DMS114 treated with DMSO at 0.1 percent for 48 hours (cell line): ENCODE measurements at regions not wholly inside any gene's neighbourhood (a gene's known extent, or its start where the extent isn't known, plus 50 kb on each side); places are given as distances from the start of the nearest gene placed in this dataset.
"Not testable (repeated sequence)": the region's sequence is repeated elsewhere in the genome, so short reads cannot be mapped to it uniquely, and the experiment has no call there.

Source experiments
- DNase-seq: peaks from one replicate; lab custom pipeline; 2025; ENCODE audit not compliant: unreplicated experiment; lab: John Stamatoyannopoulos, UW

- DNase-seq = no peak
Measured at GRCh38 chr11:109480251-109480650, 58.3 kb downstream of the C11orf87 start.

DNA sequence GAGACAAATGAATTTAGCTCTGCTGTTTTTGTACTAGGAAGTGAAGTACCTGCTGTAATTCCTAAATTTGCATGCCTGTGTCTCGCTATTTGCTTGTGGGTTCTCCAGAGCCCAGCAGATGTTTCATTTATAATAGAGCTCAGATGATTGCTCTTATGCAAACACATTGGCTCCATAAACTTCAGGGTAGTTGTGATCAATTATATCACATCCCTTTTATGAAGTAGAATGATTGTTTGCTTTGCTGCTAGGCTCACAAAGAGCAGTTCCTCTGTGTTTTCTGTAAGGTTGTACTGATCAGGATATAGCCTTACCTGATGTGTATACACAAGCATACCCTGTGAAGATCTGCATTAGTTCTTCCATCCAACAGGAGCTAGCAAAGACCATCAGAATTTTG, 64.1 kb downstream of the C11orf87 start:
- no peak for DNase-seq

- no peak for DNase-seq
Measured at GRCh38 chr11:109490953-109491635, 69.1 kb downstream of the C11orf87 start.

DNA sequence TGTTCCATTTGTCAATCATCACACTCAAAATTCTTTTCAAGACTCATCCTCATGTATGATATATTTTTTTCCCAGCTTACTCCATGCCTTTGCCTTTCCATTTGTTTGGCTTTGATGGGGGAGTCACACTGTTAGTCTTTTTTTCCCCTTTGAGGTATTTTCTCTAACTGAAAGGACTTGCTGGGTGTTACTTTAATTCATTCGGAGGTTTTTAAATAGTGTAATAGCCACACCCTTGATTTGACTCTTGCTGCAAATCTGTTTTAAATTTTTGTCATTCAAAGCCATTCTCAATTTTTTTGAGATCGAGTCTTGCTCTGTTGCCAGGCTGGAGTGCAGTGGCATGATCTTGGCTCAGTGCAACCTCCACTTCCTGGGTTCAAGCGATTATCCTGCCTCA, 84.1 kb downstream of the C11orf87 start:
- DNase-seq = no peak

DNA sequence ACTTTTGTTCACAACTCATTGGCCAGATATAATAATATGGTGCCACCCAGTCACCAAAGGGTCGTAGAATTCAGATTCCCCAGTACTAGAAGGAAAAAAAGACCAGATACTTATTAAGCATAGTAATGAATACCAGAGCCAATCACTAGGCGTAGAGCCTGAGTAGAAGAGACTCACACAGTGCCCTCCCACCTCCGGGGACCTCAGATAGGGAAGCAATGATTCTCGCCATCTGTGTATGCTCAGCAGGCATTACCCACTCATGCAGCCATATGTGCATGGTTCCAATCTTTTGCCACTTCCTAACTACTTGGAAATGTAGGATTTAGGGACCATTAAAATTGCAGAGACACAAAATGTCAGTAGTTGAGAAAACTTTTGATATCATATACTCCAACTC, 85.3 kb downstream of the C11orf87 start:
- DNase-seq = no peak

DNA sequence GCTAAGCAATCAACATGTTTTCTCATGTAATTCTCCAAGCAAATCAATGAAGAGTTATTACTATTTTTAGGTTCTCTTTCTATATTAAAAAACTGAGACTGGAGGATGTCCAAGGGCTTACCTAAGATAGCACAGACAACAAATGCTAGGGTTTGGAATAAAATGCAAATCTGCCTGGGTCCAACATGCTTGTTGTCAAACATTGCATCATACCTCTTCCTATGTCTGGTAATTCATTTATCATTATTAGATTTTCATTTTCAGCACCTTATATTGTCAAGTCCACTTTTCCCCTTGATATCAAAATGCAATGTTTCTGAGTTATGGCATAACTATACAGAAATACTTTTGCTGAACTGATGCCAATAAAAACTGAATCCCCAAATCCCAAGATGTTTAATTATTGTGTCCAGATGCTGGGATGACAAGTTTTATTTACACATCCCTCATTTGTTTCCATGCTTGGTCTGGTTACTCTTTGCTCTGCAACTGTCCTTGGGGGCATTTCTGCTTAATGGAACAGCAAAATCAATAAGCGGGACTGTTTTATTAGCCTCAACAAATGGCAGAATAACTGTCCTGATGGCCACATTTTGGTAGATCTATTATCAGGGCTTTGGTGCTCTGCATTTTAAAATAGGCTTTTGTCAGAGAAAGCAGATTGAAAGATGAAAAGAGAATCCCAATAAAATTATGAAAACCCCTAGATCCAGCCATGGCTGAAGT, 86.0 kb downstream of the C11orf87 start:
- no peak for DNase-seq

GRCh38 chr11:109508943-109509342, 87.0 kb downstream of the C11orf87 start:
- DNase-seq = no peak

- DNase-seq = no peak
Measured at GRCh38 chr11:109510316-109510715, 88.3 kb downstream of the C11orf87 start.

DNA sequence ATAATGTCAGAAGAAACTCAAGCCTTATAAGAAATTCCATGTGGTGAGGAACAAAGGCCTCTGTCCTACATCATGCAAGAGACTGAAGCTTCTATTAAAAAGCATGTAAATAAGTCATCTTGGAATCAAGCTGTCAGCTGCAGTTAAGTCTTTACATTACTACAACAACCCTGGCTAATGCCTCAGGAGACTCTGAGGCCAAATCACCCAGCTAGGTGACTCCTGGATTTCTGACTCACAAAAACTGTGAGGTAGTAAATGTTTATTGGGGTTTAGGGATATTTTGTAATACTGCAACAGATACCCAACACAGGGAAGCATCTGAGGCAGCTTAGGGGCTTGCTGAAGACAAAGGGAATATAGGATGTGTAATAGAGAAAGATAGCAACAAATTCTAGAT, 89.6 kb downstream of the C11orf87 start:
- no peak for DNase-seq

DNA sequence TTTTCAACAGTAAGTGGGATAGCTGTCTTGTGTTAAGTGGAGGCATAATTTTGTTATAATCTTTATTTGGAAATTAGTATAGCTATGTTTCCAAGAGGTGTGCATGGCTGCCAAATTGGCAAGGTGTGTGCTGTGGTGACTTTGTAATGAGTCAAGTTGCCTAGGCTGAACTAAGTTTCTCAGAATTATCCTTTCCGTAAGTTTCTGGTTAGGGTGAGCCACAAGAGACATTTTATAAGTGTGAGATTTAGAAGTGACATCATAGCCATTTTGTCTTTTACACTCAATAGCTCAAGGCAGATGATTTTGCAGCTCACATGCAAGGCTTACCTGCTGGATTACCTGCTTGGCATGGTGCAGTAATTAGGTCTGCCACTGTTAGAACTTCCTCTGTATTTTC, 90.3 kb downstream of the C11orf87 start:
- no peak for DNase-seq

DNA sequence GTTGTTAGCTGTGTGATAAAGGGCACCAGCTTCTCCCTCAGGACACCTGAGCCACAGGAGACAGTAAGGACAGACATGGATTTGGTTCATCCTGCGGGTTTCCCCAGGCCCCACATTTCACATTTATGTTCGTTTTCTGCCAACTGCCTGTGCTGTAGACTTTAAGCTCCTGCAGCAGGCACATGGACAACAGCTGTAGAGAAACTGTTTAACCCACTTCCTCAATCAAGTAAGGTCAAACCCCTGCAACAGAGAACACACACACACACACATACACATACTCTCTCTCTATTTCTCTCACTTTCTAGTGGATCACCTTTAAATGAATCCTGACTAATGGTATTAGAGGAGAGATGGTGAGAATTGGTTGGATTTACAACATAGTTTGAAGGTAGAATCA, 90.7 kb downstream of the C11orf87 start:
- no peak for DNase-seq

DNA sequence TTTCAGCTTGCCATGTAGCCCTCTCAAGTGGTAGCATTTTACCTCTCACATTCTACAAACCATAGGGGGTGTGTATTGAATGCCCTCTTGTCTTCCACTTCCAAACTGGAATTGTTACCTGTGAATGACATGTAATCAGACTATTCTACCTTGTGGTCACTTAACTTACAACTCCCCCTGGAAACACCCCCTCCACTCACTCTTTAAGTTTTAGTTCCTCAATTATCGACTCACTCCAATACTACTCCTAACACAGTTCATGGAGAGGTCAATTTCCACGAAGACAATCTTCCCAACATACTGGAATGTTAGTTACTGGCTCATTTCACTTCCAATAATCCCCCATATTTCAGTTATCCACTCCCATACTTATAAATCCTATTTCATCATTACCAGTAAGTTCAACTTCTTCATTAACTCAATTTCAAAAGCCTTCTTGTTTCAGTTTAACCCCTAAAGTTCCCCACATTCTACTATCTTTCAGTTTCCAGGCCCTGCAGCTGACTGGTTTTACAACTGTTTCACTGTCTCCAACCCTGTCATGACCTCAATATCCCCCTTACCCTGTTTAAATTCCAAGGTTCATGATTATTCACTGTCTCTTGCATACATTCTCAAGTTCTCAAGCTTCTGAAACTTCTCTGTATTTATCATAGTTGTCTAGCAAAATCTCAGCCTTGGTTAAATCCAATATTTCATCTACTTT, 92.5 kb downstream of the C11orf87 start:
- DNase-seq = no peak

DNA sequence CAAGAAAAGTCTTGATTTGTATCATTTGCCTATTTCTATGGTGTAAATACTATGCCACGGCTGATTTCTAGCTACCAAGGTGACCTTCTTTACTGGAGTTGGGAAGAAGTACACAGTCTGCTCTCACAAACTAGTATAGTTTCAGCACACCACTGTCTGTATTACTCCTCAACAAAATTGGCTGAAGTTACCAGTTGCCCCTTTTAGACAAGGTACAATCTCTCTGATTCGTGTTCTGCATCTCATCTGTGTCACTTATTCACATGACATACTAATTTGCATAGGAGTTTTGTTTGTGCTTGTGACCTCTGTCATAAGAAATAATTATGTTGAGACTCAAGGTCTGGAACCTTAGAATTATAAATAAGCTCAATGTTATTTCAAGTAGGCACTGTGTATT, 97.3 kb downstream of the C11orf87 start:
- no peak for DNase-seq

- no peak for DNase-seq
Measured at GRCh38 chr11:109521571-109522086, 99.6 kb downstream of the C11orf87 start.

- no peak for DNase-seq
Measured at GRCh38 chr11:109522116-109522755, 100.2 kb downstream of the C11orf87 start.

GRCh38 chr11:109525636-109526035, 103.6 kb downstream of the C11orf87 start:
- DNase-seq = not testable (repeated sequence)

- no peak for DNase-seq
Measured at GRCh38 chr11:109526061-109526460, 104.1 kb downstream of the C11orf87 start.

GRCh38 chr11:109526931-109527330, 104.9 kb downstream of the C11orf87 start:
- DNase-seq = no peak

GRCh38 chr11:109527496-109527895, 105.5 kb downstream of the C11orf87 start:
- DNase-seq = no peak

DNA sequence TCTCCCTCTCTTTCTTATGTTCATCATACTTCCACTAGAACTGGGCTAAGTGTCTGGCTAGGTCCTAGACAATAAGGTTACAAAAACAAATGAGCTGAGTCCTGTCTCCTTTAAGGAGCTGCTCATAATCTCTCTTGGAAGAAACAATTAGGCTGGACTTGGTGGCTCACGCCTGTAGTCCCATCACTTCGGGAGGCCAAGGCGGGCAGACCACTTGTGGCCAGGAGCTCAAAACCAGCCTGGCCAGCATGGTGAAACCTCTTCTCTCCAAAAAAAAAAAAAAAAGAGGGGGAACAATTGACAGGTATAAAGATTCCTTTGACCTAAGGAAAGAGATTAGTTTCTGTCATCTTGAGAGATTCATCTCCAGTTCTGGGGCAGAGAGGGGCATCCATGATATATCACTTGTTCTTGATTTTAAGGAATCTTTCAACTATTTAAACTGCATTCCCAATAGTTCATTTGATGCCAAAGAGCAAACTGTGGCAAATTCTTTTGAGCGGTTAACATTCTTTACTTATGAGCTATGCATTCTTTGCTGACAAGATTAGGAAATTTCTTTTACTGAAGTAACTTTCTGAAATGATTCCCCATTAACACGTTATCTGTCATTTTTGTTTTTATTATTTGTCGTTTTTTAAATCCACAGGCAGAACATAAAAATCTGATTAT, 125.5 kb downstream of the C11orf87 start:
- no peak for DNase-seq

DNA sequence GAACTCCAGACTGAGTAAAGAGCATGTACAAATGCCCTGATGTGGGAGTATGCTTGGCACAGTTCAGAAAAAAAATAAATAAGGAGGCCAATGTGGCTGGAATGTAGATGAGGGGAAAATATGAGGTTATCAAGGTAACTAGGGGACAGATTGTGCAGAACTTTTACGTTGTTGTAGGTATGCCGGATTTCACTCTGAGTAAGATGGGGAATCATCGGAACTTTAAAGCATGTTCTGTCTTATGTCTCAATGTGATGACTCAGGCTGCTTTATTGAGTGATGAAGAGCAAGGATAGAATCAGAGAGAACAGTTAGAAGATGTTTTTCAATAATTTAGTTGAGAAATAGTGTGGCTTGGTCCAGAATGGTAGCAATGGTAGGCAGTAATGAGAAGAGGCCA, 130.4 kb downstream of the C11orf87 start:
- DNase-seq = no peak
